Loucy (cell line): ENCODE measurements at regions not wholly inside any gene's neighbourhood (a gene's known extent, or its start where the extent isn't known, plus 50 kb on each side); places are given as distances from the start of the nearest gene placed in this dataset.

ENCODE experiments used
- H2AFZ ChIP-seq: fragments of 200-600 bp; sonication (generic); 2 replicates; pipeline ENCODE4 v1.6.0; 2016; ENCODE audit warnings: antibody characterized with exemption, mild to moderate bottlenecking, low read length, moderate library complexity
- H3F3A ChIP-seq: fragments of 200-600 bp; 2 replicates; pipeline ENCODE4 v1.6.0; 2016; ENCODE audit warnings: antibody characterized with exemption, low read depth, mild to moderate bottlenecking
- H3K27me3 ChIP-seq: fragments of 200-600 bp; sonication (generic); 2 replicates; pipeline ENCODE4 v1.6.1; 2014; ENCODE audit warnings: low read length, mild to moderate bottlenecking; ENCODE audit not compliant: insufficient read depth, poor library complexity, severe bottlenecking
- H3K36me3 ChIP-seq: fragments of 200-600 bp; sonication (generic); 2 replicates; pipeline ENCODE4 v1.6.1; 2016; ENCODE audit warnings: low read length; ENCODE audit not compliant: insufficient read depth
- H3K4me1 ChIP-seq: fragments of 200-600 bp; sonication (generic); 2 replicates; pipeline ENCODE4 v1.5.1; 2014; ENCODE audit warnings: low read length, mild to moderate bottlenecking; ENCODE audit not compliant: insufficient read depth, poor library complexity, severe bottlenecking
- H3K4me2 ChIP-seq: fragments of 200-600 bp; sonication (generic); 2 replicates; pipeline ENCODE4 v1.6.0; 2014; ENCODE audit warnings: antibody characterized with exemption, low read length, low read depth, mild to moderate bottlenecking; ENCODE audit not compliant: poor library complexity, severe bottlenecking
- H3K4me3 ChIP-seq: fragments of 200-600 bp; sonication (generic); 2 replicates; pipeline ENCODE4 v1.5.1; 2014; ENCODE audit warnings: low read length, mild to moderate bottlenecking, mixed read lengths; ENCODE audit not compliant: poor library complexity, severe bottlenecking
- H3K79me2 ChIP-seq: fragments of 200-600 bp; sonication (generic); 2 replicates; pipeline ENCODE4 v1.6.1; 2014; ENCODE audit warnings: low read length; ENCODE audit not compliant: insufficient read depth
- H3K9ac ChIP-seq: fragments of 200-600 bp; sonication (generic); 2 replicates; pipeline ENCODE4 v1.6.0; 2014; ENCODE audit warnings: mild to moderate bottlenecking, low read depth, low read length, moderate library complexity; ENCODE audit not compliant: poor library complexity, severe bottlenecking
- H3K9me2 ChIP-seq: fragments of 200-600 bp; sonication (generic); replicated peaks from 2 replicates; pipeline ENCODE4 v1.6.1; 2016; ENCODE audit warnings: low read depth, low read length, mixed read lengths
- H3K9me3 ChIP-seq: fragments of 200-600 bp; sonication (generic); 2 replicates; pipeline ENCODE4 v1.6.1; 2014; ENCODE audit warnings: mild to moderate bottlenecking, antibody characterized with exemption, low read length, low read depth; ENCODE audit not compliant: insufficient read depth
- H4K20me1 ChIP-seq: fragments of 200-600 bp; sonication (generic); 2 replicates; pipeline ENCODE4 v1.6.0; 2014; ENCODE audit warnings: antibody characterized with exemption, low read length, mild to moderate bottlenecking; ENCODE audit not compliant: insufficient read depth, poor library complexity, severe bottlenecking
- EZH2phosphoT487 ChIP-seq: fragments of 200-600 bp; IDR thresholded peaks from 2 replicates; pipeline ENCODE4 v1.6.1; 2018; ENCODE audit warnings: antibody characterized with exemption, mild to moderate bottlenecking, moderate library complexity, borderline replicate concordance
- TF ChIP-seq, protein P1 (sequence below): fragments of 200-600 bp; sonication (generic); conservative IDR thresholded peaks from 2 replicates; pipeline ENCODE4 v1.5.1; 2014; ENCODE audit warnings: mild to moderate bottlenecking, antibody characterized with exemption, low read length

DNA sequence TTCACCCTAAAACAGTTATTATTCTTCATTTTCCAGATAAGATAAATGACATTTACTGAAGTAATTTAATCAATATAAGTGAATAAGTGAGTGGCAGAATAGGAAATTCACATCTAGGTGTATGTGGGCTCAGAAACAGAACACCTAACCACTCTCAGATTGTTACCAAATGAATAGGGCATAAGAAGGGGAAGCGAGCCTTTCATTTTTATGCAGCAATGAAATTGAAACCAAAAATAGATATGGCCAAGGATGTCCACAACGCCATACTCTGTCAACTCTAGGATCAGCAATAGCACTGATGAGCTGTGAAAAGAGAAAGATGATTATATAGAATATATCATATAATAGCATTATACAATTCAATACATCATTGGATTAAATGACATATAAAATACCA is 398.1 kb upstream of the API5 start:
- Histone ChIP-seq H3K4me2 (no peak overlapping the region), H3K9me2 (no peaks in the 10 kb centered on the region), H3F3A (no peaks in the 10 kb centered on the region), H3K4me1 (no peaks in the 10 kb centered on the region), H3K4me3 (no peak overlapping the region), H3K36me3 (no peaks in the 10 kb centered on the region), H3K79me2 (no peaks in the 10 kb centered on the region), H3K9ac (no peak overlapping the region), H3K27me3 (no peaks in the 10 kb centered on the region), H4K20me1 (no peaks in the 10 kb centered on the region), H2AFZ (no peak overlapping the region), H3K9me3 (no peaks in the 10 kb centered on the region)
- TF ChIP-seq, protein P1, sequence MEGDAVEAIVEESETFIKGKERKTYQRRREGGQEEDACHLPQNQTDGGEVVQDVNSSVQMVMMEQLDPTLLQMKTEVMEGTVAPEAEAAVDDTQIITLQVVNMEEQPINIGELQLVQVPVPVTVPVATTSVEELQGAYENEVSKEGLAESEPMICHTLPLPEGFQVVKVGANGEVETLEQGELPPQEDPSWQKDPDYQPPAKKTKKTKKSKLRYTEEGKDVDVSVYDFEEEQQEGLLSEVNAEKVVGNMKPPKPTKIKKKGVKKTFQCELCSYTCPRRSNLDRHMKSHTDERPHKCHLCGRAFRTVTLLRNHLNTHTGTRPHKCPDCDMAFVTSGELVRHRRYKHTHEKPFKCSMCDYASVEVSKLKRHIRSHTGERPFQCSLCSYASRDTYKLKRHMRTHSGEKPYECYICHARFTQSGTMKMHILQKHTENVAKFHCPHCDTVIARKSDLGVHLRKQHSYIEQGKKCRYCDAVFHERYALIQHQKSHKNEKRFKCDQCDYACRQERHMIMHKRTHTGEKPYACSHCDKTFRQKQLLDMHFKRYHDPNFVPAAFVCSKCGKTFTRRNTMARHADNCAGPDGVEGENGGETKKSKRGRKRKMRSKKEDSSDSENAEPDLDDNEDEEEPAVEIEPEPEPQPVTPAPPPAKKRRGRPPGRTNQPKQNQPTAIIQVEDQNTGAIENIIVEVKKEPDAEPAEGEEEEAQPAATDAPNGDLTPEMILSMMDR = no peak
- TF ChIP-seq EZH2phosphoT487 = no peak

DNA sequence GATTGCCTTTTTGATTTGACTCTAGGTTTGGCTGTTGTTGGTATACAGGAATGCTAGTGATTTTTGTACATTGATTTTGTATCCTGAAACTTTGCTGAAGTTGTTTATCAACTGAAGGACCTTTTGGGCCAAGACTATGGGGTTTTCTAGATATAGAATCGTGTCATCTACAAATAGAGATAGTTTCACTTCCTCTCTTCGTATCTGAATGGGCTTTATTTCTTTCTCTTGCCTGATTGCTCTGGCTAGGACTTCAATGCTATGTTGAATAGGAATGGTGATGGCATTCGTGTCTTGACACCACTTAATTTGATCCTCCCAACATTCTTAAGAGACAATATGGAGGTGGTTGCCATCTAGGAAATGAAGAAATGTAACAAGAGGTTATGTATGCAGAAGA is 388.1 kb upstream of the API5 start:
- H3K36me3 ChIP-seq = no peaks in the 10 kb centered on the region
- H3K9ac ChIP-seq = no peak overlapping the region
- no peaks in the 10 kb centered on the region for H3K79me2 ChIP-seq

DNA sequence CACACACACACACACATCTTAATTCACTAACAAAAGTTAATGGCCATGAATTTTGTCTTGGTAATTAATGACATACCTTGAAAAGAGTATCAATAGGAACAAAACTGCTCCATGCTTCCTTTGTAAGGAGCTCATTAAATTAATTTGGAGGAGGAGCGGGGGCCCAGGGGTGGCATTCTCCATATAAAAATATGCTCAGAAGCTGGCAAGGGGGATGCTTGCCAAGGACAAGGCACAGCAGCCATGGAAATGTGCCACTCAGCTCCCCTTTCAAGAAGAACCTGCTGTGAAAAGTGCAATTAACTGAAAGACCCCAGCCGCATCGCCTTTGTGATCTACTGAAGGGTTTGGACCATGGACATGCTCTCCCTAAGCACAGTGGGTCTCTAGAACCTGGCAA is 385.9 kb upstream of the API5 start:
- Histone ChIP-seq H3K79me2 (no peaks in the 10 kb centered on the region), H3K9ac (no peak overlapping the region), H4K20me1 (no peaks in the 10 kb centered on the region), H3K4me2 (no peak overlapping the region), H3K27me3 (no peaks in the 10 kb centered on the region), H3K9me2 (no peaks in the 10 kb centered on the region), H3K4me1 (no peaks in the 10 kb centered on the region), H3K9me3 (no peaks in the 10 kb centered on the region), H3F3A (no peaks in the 10 kb centered on the region), H3K4me3 (no peak overlapping the region), H2AFZ (no peak overlapping the region), H3K36me3 (no peaks in the 10 kb centered on the region)
- no peak for TF ChIP-seq EZH2phosphoT487
- TF ChIP-seq, protein P1 = no peak

More for the DNA sequence above, 388.1 kb upstream of the API5 start:
- Histone ChIP-seq H3K4me3 (no peak overlapping the region), H3K4me1 (no peaks in the 10 kb centered on the region), H3K27me3 (no peaks in the 10 kb centered on the region), H3K9me2 (no peaks in the 10 kb centered on the region), H3K4me2 (no peak overlapping the region), H2AFZ (no peak overlapping the region), H3F3A (no peaks in the 10 kb centered on the region), H3K9me3 (no peaks in the 10 kb centered on the region), H4K20me1 (no peaks in the 10 kb centered on the region)
- TF ChIP-seq, protein P1 = no peak
- no peak for TF ChIP-seq EZH2phosphoT487
